ENCODE measurements at regions not wholly inside any gene's neighbourhood (a gene's known extent, or its start where the extent isn't known, plus 50 kb on each side); places are given as distances from the start of the nearest gene placed in this dataset.

DNA sequence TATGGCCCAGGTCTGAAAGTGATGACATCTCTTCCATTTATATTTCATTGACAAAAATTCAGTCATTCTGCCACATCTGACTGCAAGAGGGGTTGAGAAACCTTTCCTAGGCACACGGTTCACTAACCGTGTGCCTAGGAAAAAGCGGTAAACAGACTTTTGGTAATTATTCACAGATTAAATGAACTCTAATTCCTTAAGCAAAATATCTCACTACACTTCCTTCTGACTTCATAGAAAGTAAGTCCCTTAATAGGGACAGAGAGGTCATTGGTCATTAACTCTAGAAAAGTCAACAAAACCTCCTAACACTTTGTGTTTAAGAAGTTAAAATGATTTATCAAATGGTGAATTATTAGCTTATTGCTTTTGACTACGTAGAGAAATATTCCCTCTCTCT lies 205.1 kb downstream of the PDHA2 start:
- TF ChIP-seq, protein P1, sequence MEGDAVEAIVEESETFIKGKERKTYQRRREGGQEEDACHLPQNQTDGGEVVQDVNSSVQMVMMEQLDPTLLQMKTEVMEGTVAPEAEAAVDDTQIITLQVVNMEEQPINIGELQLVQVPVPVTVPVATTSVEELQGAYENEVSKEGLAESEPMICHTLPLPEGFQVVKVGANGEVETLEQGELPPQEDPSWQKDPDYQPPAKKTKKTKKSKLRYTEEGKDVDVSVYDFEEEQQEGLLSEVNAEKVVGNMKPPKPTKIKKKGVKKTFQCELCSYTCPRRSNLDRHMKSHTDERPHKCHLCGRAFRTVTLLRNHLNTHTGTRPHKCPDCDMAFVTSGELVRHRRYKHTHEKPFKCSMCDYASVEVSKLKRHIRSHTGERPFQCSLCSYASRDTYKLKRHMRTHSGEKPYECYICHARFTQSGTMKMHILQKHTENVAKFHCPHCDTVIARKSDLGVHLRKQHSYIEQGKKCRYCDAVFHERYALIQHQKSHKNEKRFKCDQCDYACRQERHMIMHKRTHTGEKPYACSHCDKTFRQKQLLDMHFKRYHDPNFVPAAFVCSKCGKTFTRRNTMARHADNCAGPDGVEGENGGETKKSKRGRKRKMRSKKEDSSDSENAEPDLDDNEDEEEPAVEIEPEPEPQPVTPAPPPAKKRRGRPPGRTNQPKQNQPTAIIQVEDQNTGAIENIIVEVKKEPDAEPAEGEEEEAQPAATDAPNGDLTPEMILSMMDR (IDR thresholded peaks at IDR 0.05; ENCODE audit: unreplicated experiment in 3 of 3) = no peak
- Mint-ChIP-seq H3K27me3 (ENCODE audit: low read depth) (no peaks in the 10 kb centered on the region), H3K36me3 (ENCODE audit: low read depth) (no peaks in the 10 kb centered on the region), H3K4me3 (no peak overlapping the region), H3K27ac (peak overlapping the region in 1 of 3 experiments; percentile 29), H3K4me1 (no peaks in the 10 kb centered on the region), H3K9me3 (no peaks in the 10 kb centered on the region)

DNA sequence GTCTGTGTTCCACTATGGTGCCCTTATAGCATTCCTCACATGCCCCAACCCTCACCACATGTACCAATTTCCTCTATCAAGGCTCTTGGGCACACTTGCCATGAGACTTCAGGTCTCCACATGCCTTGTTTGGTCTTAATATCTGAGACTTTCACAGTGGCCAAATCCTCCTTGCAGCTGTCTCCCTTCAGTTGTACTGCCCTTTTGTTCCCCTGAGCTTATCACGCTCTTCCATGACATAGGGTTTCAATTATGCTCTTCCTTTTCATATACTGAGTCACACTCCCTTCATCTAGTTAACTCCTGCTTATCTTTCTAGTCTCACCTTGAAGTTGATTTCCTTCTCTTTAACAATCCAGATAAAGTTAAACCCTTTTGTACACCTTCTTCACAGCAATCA lies 212.9 kb downstream of the PDHA2 start:
- H3K27me3 Mint-ChIP-seq (ENCODE audit: low read depth) = no peaks in the 10 kb centered on the region
- H3K4me1 Mint-ChIP-seq = no peaks in the 10 kb centered on the region
- H3K9me3 Mint-ChIP-seq = no peaks in the 10 kb centered on the region
- H3K27ac Mint-ChIP-seq = no peak overlapping the region
- no peak overlapping the region for H3K4me3 Mint-ChIP-seq
- H3K36me3 Mint-ChIP-seq (ENCODE audit: low read depth) = no peaks in the 10 kb centered on the region
- TF ChIP-seq, protein P1 (IDR thresholded peaks at IDR 0.05; ENCODE audit: unreplicated experiment in 3 of 3) = no peak

GRCh38 chr4:96056346-96056934 lies 216.5 kb downstream of the PDHA2 start:
- H3K4me1 Mint-ChIP-seq = no peaks in the 10 kb centered on the region

DNA sequence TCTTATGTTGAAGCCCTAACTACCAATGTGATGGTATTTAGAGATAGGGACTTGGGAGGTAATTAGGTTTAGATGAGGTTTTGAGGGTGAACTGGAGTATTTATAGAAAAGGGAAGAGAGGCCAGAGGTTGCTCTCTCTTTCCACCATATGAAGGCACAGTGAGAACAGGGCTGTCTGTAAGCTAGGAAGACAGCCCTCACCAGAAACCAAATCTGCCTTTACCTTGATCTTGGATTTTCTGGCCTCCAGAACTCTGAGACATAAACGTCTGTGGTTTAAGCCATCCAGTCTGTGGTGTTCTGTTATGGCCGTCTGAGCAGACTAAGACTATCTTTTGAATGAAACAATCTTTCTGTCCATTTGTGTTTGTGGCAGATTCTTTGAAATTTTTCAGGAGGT lies 223.7 kb downstream of the PDHA2 start:
- peaks cover 4% of the 10 kb centered on the region for H3K9me3 Mint-ChIP-seq
- no peaks in the 10 kb centered on the region for H3K4me1 Mint-ChIP-seq
- H3K4me3 Mint-ChIP-seq = no peak overlapping the region
- no peaks in the 10 kb centered on the region for H3K36me3 Mint-ChIP-seq (ENCODE audit: low read depth)
- no peaks in the 10 kb centered on the region for H3K27me3 Mint-ChIP-seq (ENCODE audit: low read depth)
- TF ChIP-seq, protein P1 (IDR thresholded peaks at IDR 0.05; ENCODE audit: unreplicated experiment in 3 of 3) = no peak
- H3K27ac Mint-ChIP-seq = no peak overlapping the region

More at GRCh38 chr4:96056346-96056934, 216.5 kb downstream of the PDHA2 start:
- TF ChIP-seq, protein P1 (IDR thresholded peaks at IDR 0.05; ENCODE audit: unreplicated experiment in 3 of 3) = no peak
- Mint-ChIP-seq H3K27me3 (ENCODE audit: low read depth) (no peaks in the 10 kb centered on the region), H3K27ac (no peak overlapping the region), H3K36me3 (ENCODE audit: low read depth) (no peaks in the 10 kb centered on the region), H3K4me3 (no peak overlapping the region), H3K9me3 (no peaks in the 10 kb centered on the region)

- H3K4me3 Mint-ChIP-seq = no peak overlapping the region
- TF ChIP-seq, protein P1 (IDR thresholded peaks at IDR 0.05; ENCODE audit: unreplicated experiment in 3 of 3) = no peak
- H3K36me3 Mint-ChIP-seq (ENCODE audit: low read depth) = no peaks in the 10 kb centered on the region
- no peaks in the 10 kb centered on the region for H3K4me1 Mint-ChIP-seq
- H3K27me3 Mint-ChIP-seq (ENCODE audit: low read depth) = no peaks in the 10 kb centered on the region
- H3K9me3 Mint-ChIP-seq = no peaks in the 10 kb centered on the region
- no peak overlapping the region for H3K27ac Mint-ChIP-seq
These were observed 233.6 kb downstream of the PDHA2 start for GRCh38 chr4:96073461-96073860.

DNA sequence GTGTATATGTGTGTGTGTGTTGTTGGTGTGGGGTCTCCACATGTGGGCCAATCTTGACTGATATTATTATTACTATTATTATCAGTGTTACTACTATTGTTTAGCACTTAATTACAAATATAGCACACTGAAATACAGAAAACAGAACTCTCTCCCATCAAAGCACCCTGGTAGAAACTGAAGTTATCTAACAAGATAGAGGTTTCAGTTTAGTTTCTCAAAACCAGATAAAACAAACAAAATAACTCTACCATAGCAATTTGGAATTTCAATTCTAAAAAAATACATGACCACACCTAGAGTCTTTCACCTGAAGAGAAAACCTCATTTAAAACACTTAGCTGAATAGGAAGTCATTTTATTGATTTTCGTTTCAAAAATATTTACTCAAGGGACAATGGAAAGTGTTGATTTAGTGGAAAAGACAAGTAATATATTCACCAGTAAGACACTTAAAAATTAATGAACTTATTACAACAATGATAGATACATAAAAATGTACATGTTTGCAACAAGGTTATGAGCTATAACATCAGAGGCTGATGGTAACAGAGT lies 252.3 kb downstream of the PDHA2 start:
- H3K9me3 Mint-ChIP-seq = peaks cover 5% of the 10 kb centered on the region
- H3K27ac Mint-ChIP-seq = no peak overlapping the region

More for the DNA sequence above, 252.3 kb downstream of the PDHA2 start:
- no peaks in the 10 kb centered on the region for H3K36me3 Mint-ChIP-seq (ENCODE audit: low read depth)
- no peaks in the 10 kb centered on the region for H3K4me1 Mint-ChIP-seq
- TF ChIP-seq, protein P1 (IDR thresholded peaks at IDR 0.05; ENCODE audit: unreplicated experiment in 3 of 3) = no peak
- H3K27me3 Mint-ChIP-seq (ENCODE audit: low read depth) = no peaks in the 10 kb centered on the region
- H3K4me3 Mint-ChIP-seq = no peak overlapping the region
